SK-N-MC (cell line): ENCODE measurements at regions not wholly inside any gene's neighbourhood (a gene's known extent, or its start where the extent isn't known, plus 50 kb on each side); places are given as distances from the start of the nearest gene placed in this dataset.
"Not testable (repeated sequence)": the region's sequence is repeated elsewhere in the genome, so short reads cannot be mapped to it uniquely, and the experiment has no call there.

Source experiments
- DNase-seq: peaks from one replicate; pipeline ENCODE4 v3.0.0-alpha.2; 2011; ENCODE audit warnings: low read depth, low spot score
- H3K27ac ChIP-seq: fragments of 200-600 bp; sonication (generic); 2 replicates; pipeline ENCODE4 v1.5.1; 2016; ENCODE audit warnings: mixed run types
- H3K36me3 ChIP-seq: fragments of 200-600 bp; sonication (generic); 2 replicates; pipeline ENCODE4 v1.6.1; 2017; ENCODE audit warnings: antibody characterized with exemption, low read length, mixed read lengths; ENCODE audit not compliant: insufficient read depth
- H3K4me3 ChIP-seq: fragments of 200-600 bp; sonication (generic); 2 replicates; pipeline ENCODE4 v1.5.1; 2016
- H3K9ac ChIP-seq: fragments of 200-600 bp; sonication (generic); 2 replicates; pipeline ENCODE4 v1.8.0; 2017; ENCODE audit warnings: mixed run types, mixed read lengths; ENCODE audit not compliant: insufficient read length
- H3K9me3 ChIP-seq: fragments of 200-600 bp; sonication (generic); 2 replicates; pipeline ENCODE4 v1.6.1; 2017; ENCODE audit warnings: low read depth, mild to moderate bottlenecking, antibody characterized with exemption, low read length, moderate library complexity, mixed read lengths
- EZH2 ChIP-seq: fragments of 200-600 bp; sonication (generic); IDR thresholded peaks from one replicate; pipeline ENCODE4 v1.6.1; 2017; ENCODE audit warnings: antibody characterized with exemption
- FOXP2 ChIP-seq: optimal IDR thresholded peaks from 2 replicates; pipeline ENCODE3; 2011; ENCODE audit warnings: mild to moderate bottlenecking, moderate library complexity; ENCODE audit not compliant: insufficient read depth; ENCODE audit errors: extremely low read length, control extremely low read depth
- POLR2AphosphoS5 ChIP-seq: IDR thresholded peaks from 2 replicates; pipeline ENCODE4 v1.6.1; 2012; ENCODE audit warnings: mild to moderate bottlenecking, low read depth, low read length, borderline replicate concordance

GRCh38 chr2:240191001-240191400 is 50.5 kb upstream of the OTOS start:
- Histone ChIP-seq H3K36me3 (no peaks in the 10 kb centered on the region), H3K9ac (no peak overlapping the region), H3K9me3 (no peaks in the 10 kb centered on the region), H3K4me3 (no peak overlapping the region), H3K27ac (no peak overlapping the region)
- TF ChIP-seq POLR2AphosphoS5 (no peak), EZH2 (no peak)
- DNase-seq = no peak

- Histone ChIP-seq H3K9ac (no peak overlapping the region), H3K4me3 (no peak overlapping the region), H3K27ac (no peak overlapping the region), H3K36me3 (no peaks in the 10 kb centered on the region), H3K9me3 (no peaks in the 10 kb centered on the region)
- DNase-seq = no peak
- no peak for TF ChIP-seq EZH2
- TF ChIP-seq FOXP2 = no peak
- TF ChIP-seq POLR2AphosphoS5 = no peak
These were observed 52.2 kb upstream of the OTOS start for GRCh38 chr2:240192661-240193060.

- not testable (repeated sequence) for H3K9ac ChIP-seq, H3K9me3 ChIP-seq, DNase-seq, H3K4me3 ChIP-seq, H3K27ac ChIP-seq, H3K36me3 ChIP-seq
These were observed 53.9 kb upstream of the OTOS start for GRCh38 chr2:240194341-240194762.

- DNase-seq = no peak
- H3K4me3 ChIP-seq = no peak overlapping the region
- TF ChIP-seq EZH2 = no peak
- no peak for TF ChIP-seq POLR2AphosphoS5
- TF ChIP-seq FOXP2 = no peak
- H3K27ac ChIP-seq = no peak overlapping the region
- no peaks in the 10 kb centered on the region for H3K36me3 ChIP-seq
- no peaks in the 10 kb centered on the region for H3K9me3 ChIP-seq
- no peak overlapping the region for H3K9ac ChIP-seq
These were observed 54.9 kb upstream of the OTOS start for GRCh38 chr2:240195316-240195861.

- Histone ChIP-seq H3K4me3 (no peak overlapping the region), H3K9me3 (no peaks in the 10 kb centered on the region), H3K36me3 (no peaks in the 10 kb centered on the region), H3K9ac (no peak overlapping the region), H3K27ac (no peak overlapping the region)
- TF ChIP-seq FOXP2 (no peak), EZH2 (no peak), POLR2AphosphoS5 (no peak)
- no peak for DNase-seq
These were observed 56.4 kb upstream of the OTOS start for GRCh38 chr2:240196716-240197461.

GRCh38 chr2:240197462-240198139 is 57.1 kb upstream of the OTOS start:
- no peak for DNase-seq
- no peak overlapping the region for H3K4me3 ChIP-seq
- H3K36me3 ChIP-seq = no peaks in the 10 kb centered on the region
- no peak overlapping the region for H3K9ac ChIP-seq
- TF ChIP-seq EZH2 (no peak), FOXP2 (no peak), POLR2AphosphoS5 (no peak)
- H3K9me3 ChIP-seq = no peaks in the 10 kb centered on the region
- no peak overlapping the region for H3K27ac ChIP-seq

- no peak for DNase-seq
- no peaks in the 10 kb centered on the region for H3K9me3 ChIP-seq
- TF ChIP-seq POLR2AphosphoS5 (no peak), EZH2 (no peak), FOXP2 (no peak)
- H3K4me3 ChIP-seq = no peak overlapping the region
- H3K9ac ChIP-seq = no peak overlapping the region
- H3K36me3 ChIP-seq = no peaks in the 10 kb centered on the region
- no peak overlapping the region for H3K27ac ChIP-seq
These were observed 57.8 kb upstream of the OTOS start for GRCh38 chr2:240198226-240198625.

GRCh38 chr2:240199133-240199870 is 58.8 kb upstream of the OTOS start:
- Histone ChIP-seq H3K9ac (no peak overlapping the region), H3K27ac (no peak overlapping the region), H3K36me3 (no peaks in the 10 kb centered on the region), H3K9me3 (no peaks in the 10 kb centered on the region), H3K4me3 (no peak overlapping the region)
- no peak for DNase-seq
- TF ChIP-seq FOXP2 = no peak
- no peak for TF ChIP-seq POLR2AphosphoS5
- no peak for TF ChIP-seq EZH2
